OCI-LY3 (cell line): ENCODE measurements at regions not wholly inside any gene's neighbourhood (a gene's known extent, or its start where the extent isn't known, plus 50 kb on each side); places are given as distances from the start of the nearest gene placed in this dataset.

Experiments
- H2AFZ ChIP-seq: fragments of 200-600, 300-600 bp; shearing (Covaris generic); 2 replicates; pipeline ENCODE4 v1.6.0; 2014; ENCODE audit warnings: antibody characterized with exemption, low read depth, low read length
- H3K27ac ChIP-seq: fragments of 200-600, 300-600 bp; sonication (generic); 2 replicates; pipeline ENCODE4 v1.5.1; 2014; ENCODE audit warnings: mild to moderate bottlenecking, low read length, moderate library complexity, mixed read lengths
- H3K27me3 ChIP-seq: fragments of 200-600, 300-600 bp; sonication (generic); 2 replicates; pipeline ENCODE4 v1.6.1; 2014; ENCODE audit warnings: low read depth, low read length, mixed read lengths
- H3K36me3 ChIP-seq: fragments of 200-600, 300-600 bp; sonication (generic); replicated peaks from 2 replicates; pipeline ENCODE3; 2014; ENCODE audit warnings: low read depth, low read length, mixed read lengths
- H3K4me1 ChIP-seq: fragments of 300-600, 200-600 bp; sonication (generic); 2 replicates; pipeline ENCODE4 v1.6.1; 2014; ENCODE audit warnings: low read length, mixed read lengths
- H3K4me2 ChIP-seq: fragments of 200-600, 300-600 bp; sonication (generic); 2 replicates; pipeline ENCODE4 v1.6.1; 2014; ENCODE audit warnings: low read length, mixed read lengths
- H3K4me3 ChIP-seq: fragments of 300-600, 200-600 bp; sonication (generic); 2 replicates; pipeline ENCODE4 v1.5.1; 2014; ENCODE audit warnings: antibody characterized with exemption, mild to moderate bottlenecking, low read length, moderate library complexity
- H3K79me2 ChIP-seq: fragments of 300-600, 200-600 bp; shearing (Covaris generic); 2 replicates; pipeline ENCODE4 v1.6.1; 2014; ENCODE audit warnings: mild to moderate bottlenecking, low read length, mixed read lengths
- H3K9ac ChIP-seq: fragments of 300-600, 200-600 bp; shearing (Covaris generic); 2 replicates; pipeline ENCODE4 v1.6.0; 2014; ENCODE audit warnings: mild to moderate bottlenecking, low read length, moderate library complexity
- H3K9me3 ChIP-seq: fragments of 200-600, 300-600 bp; shearing (Covaris generic); 2 replicates; pipeline ENCODE4 v1.6.1; 2014; ENCODE audit warnings: low read length, mixed read lengths; ENCODE audit not compliant: insufficient read depth
- H4K20me1 ChIP-seq: fragments of 200-600, 300-600 bp; sonication (generic); 2 replicates; pipeline ENCODE4 v1.6.1; 2016; ENCODE audit warnings: low read length, mixed read lengths; ENCODE audit not compliant: insufficient read depth
- CTCF ChIP-seq: fragments of 200-600, 300-600 bp; sonication (generic); IDR thresholded peaks from 2 replicates; pipeline ENCODE4 v1.5.1; 2014; ENCODE audit warnings: antibody characterized with exemption, low read length, low read depth
- EZH2phosphoT487 ChIP-seq: fragments of 200-600 bp; shearing (Covaris generic); IDR thresholded peaks from 2 replicates; pipeline ENCODE4 v1.6.1; 2018; ENCODE audit warnings: antibody characterized with exemption, mixed run types, low read depth

GRCh38 chr20:60121903-60122302 lies 163.7 kb downstream of the CDH26 start:
- peaks cover 53% of the 10 kb centered on the region for H3K27me3 ChIP-seq

GRCh38 chr20:60122671-60123070 lies 164.4 kb downstream of the CDH26 start:
- H3K79me2 ChIP-seq = no peaks in the 10 kb centered on the region
- H3K4me3 ChIP-seq = no peak overlapping the region
- peaks cover 48% of the 10 kb centered on the region for H3K27me3 ChIP-seq
- no peak for TF ChIP-seq EZH2phosphoT487
- no peak for TF ChIP-seq CTCF
- H3K4me1 ChIP-seq = no peaks in the 10 kb centered on the region
- no peak overlapping the region for H3K4me2 ChIP-seq
- H4K20me1 ChIP-seq = no peaks in the 10 kb centered on the region
- no peak overlapping the region for H3K27ac ChIP-seq
- H3K36me3 ChIP-seq = no peaks in the 10 kb centered on the region
- H3K9me3 ChIP-seq = no peaks in the 10 kb centered on the region
- no peak overlapping the region for H3K9ac ChIP-seq
- no peak overlapping the region for H2AFZ ChIP-seq

More at GRCh38 chr20:60121903-60122302, 163.7 kb downstream of the CDH26 start:
- Histone ChIP-seq H3K36me3 (no peaks in the 10 kb centered on the region), H3K4me1 (peaks cover 2% of the 10 kb centered on the region; the same call in 1 of the 2 replicates), H2AFZ (no peak overlapping the region), H3K79me2 (no peaks in the 10 kb centered on the region), H3K9ac (no peak overlapping the region), H4K20me1 (no peaks in the 10 kb centered on the region), H3K9me3 (no peaks in the 10 kb centered on the region), H3K4me2 (no peak overlapping the region), H3K4me3 (no peak overlapping the region), H3K27ac (no peak overlapping the region)
- TF ChIP-seq EZH2phosphoT487 (no peak), CTCF (no peak)

GRCh38 chr20:60123096-60123495 lies 164.9 kb downstream of the CDH26 start:
- Histone ChIP-seq H3K27me3 (peaks cover 44% of the 10 kb centered on the region), H3K9ac (no peak overlapping the region)
- TF ChIP-seq EZH2phosphoT487 (no peak), CTCF (no peak)

GRCh38 chr20:60123652-60124051 lies 165.4 kb downstream of the CDH26 start:
- Histone ChIP-seq H3K4me2 (no peak overlapping the region), H4K20me1 (no peaks in the 10 kb centered on the region)
- TF ChIP-seq CTCF = no peak
- no peak for TF ChIP-seq EZH2phosphoT487

More at GRCh38 chr20:60123096-60123495, 164.9 kb downstream of the CDH26 start:
- Histone ChIP-seq H3K9me3 (no peaks in the 10 kb centered on the region), H3K4me3 (no peak overlapping the region), H3K79me2 (no peaks in the 10 kb centered on the region), H3K36me3 (no peaks in the 10 kb centered on the region), H3K4me2 (no peak overlapping the region), H4K20me1 (no peaks in the 10 kb centered on the region), H3K4me1 (no peaks in the 10 kb centered on the region), H2AFZ (no peak overlapping the region), H3K27ac (no peak overlapping the region)

More at GRCh38 chr20:60123652-60124051, 165.4 kb downstream of the CDH26 start:
- H3K36me3 ChIP-seq = no peaks in the 10 kb centered on the region
- no peak overlapping the region for H3K27ac ChIP-seq
- H3K9me3 ChIP-seq = no peaks in the 10 kb centered on the region
- no peaks in the 10 kb centered on the region for H3K4me1 ChIP-seq
- peaks cover 39% of the 10 kb centered on the region for H3K27me3 ChIP-seq
- no peak overlapping the region for H2AFZ ChIP-seq
- no peak overlapping the region for H3K4me3 ChIP-seq
- H3K79me2 ChIP-seq = no peaks in the 10 kb centered on the region
- no peak overlapping the region for H3K9ac ChIP-seq
